Nephron (organoid): ENCODE measurements at regions not wholly inside any gene's neighbourhood (a gene's known extent, or its start where the extent isn't known, plus 50 kb on each side); places are given as distances from the start of the nearest gene placed in this dataset.

Experiments
- H3K27ac Mint-ChIP-seq, 3 experiments: 2 replicates each; pipeline ENCODE4 v1.8.0; 2020; ENCODE audit warnings: mixed read lengths in 3 of 3, mild to moderate bottlenecking in 2 of 3, moderate library complexity in 1 of 3
- H3K27me3 Mint-ChIP-seq: 2 replicates; pipeline ENCODE4 v1.8.0; 2021; ENCODE audit warnings: low read depth, mild to moderate bottlenecking, moderate library complexity, mixed read lengths
- H3K36me3 Mint-ChIP-seq: 2 replicates; pipeline ENCODE4 v1.8.0; 2020; ENCODE audit warnings: low read depth, mixed read lengths
- H3K4me1 Mint-ChIP-seq: 2 replicates; pipeline ENCODE4 v1.8.0; 2020; ENCODE audit warnings: mixed read lengths
- H3K4me3 Mint-ChIP-seq, 3 experiments: 2 replicates each; pipeline ENCODE4 v1.8.0; 2020; ENCODE audit warnings: mild to moderate bottlenecking in 3 of 3, mixed read lengths in 3 of 3, moderate library complexity in 2 of 3
- H3K9me3 Mint-ChIP-seq: 2 replicates; pipeline ENCODE4 v1.8.0; 2020; ENCODE audit warnings: mixed read lengths
- TF ChIP-seq, protein P1 (sequence below), 3 experiments: fragments of 200-600 bp; sonication (generic); IDR thresholded peaks; one replicate each; pipeline ENCODE4 v1.5.0; 2021; ENCODE audit warnings: antibody characterized with exemption in 3 of 3; ENCODE audit not compliant: unreplicated experiment in 3 of 3

DNA sequence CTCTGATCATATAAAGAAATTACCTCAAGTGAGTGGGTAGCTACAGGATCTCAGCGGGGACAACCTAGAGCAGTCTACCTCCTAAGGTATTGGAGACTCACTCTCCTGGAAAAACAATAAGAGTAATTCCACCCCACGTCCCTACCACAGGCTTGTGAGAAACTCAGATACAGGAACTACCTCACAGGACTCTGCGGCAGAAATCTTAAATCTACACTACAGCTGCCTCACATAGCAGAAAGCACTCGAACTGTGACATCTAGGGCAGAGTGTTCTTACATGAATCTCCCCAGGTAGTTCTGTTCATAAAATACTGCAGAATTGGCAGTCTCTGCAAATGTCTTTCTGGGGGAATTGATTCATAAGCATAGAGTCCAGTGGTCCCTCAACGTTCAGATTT, 382.9 kb upstream of the IL12A start:
- no peak overlapping the region for H3K4me3 Mint-ChIP-seq
- H3K4me1 Mint-ChIP-seq = no peaks in the 10 kb centered on the region
- peaks cover 8% of the 10 kb centered on the region for H3K9me3 Mint-ChIP-seq
- no peak overlapping the region for H3K27ac Mint-ChIP-seq
- H3K36me3 Mint-ChIP-seq = peaks cover 3% of the 10 kb centered on the region
- H3K27me3 Mint-ChIP-seq = peaks cover 14% of the 10 kb centered on the region
- TF ChIP-seq, protein P1, sequence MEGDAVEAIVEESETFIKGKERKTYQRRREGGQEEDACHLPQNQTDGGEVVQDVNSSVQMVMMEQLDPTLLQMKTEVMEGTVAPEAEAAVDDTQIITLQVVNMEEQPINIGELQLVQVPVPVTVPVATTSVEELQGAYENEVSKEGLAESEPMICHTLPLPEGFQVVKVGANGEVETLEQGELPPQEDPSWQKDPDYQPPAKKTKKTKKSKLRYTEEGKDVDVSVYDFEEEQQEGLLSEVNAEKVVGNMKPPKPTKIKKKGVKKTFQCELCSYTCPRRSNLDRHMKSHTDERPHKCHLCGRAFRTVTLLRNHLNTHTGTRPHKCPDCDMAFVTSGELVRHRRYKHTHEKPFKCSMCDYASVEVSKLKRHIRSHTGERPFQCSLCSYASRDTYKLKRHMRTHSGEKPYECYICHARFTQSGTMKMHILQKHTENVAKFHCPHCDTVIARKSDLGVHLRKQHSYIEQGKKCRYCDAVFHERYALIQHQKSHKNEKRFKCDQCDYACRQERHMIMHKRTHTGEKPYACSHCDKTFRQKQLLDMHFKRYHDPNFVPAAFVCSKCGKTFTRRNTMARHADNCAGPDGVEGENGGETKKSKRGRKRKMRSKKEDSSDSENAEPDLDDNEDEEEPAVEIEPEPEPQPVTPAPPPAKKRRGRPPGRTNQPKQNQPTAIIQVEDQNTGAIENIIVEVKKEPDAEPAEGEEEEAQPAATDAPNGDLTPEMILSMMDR (IDR thresholded peaks at IDR 0.05; ENCODE audit: unreplicated experiment in 3 of 3) = no peak

DNA sequence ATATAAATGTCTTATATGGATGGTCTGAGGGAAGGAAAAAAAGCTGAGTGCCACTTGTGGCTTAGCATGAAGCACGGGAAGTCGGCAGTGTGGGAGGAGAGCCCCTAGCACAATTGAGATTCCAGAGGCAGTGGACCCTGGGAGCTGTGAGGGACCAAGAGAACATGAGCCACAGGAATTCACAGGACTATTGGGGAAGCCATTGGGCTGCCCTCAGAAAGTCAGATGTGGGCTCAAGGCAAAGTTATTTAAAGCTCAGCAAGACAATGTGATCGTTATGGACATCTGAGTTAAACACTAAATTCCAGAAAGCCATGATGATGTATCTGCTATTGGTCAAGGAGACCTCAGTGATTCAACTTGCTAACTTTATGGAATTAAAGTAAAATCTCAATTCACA, 380.8 kb upstream of the IL12A start:
- no peak overlapping the region for H3K4me3 Mint-ChIP-seq
- TF ChIP-seq, protein P1 (IDR thresholded peaks at IDR 0.05; ENCODE audit: unreplicated experiment in 3 of 3) = no peak
- no peaks in the 10 kb centered on the region for H3K9me3 Mint-ChIP-seq
- H3K27ac Mint-ChIP-seq = no peak overlapping the region
- no peaks in the 10 kb centered on the region for H3K4me1 Mint-ChIP-seq
- H3K36me3 Mint-ChIP-seq = no peaks in the 10 kb centered on the region
- peaks cover 11% of the 10 kb centered on the region for H3K27me3 Mint-ChIP-seq

- H3K27ac Mint-ChIP-seq = no peak overlapping the region
Observed at GRCh38 chr3:159608311-159608710, 380.3 kb upstream of the IL12A start.

DNA sequence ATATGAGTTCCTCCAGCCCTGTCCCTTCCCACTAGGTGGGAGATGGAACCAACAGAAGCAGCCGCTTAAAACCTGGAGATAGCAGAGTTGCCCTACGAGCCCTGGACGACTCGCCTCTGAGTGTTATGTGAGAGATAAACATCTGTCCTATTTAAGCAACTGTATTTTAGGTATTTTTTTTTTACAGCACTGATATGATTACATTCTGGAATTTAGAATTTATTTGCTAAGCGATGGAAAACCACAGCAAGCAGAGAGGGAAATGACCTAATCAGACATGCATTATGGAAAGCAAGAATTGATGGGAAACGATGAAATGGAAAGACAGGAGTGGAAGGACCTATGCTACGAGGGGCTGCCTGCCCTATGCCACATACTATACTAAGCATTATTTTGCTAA, 379.0 kb upstream of the IL12A start:
- TF ChIP-seq, protein P1 (IDR thresholded peaks at IDR 0.05; ENCODE audit: unreplicated experiment in 3 of 3) = no peak
- H3K4me3 Mint-ChIP-seq = no peak overlapping the region
- H3K36me3 Mint-ChIP-seq = no peaks in the 10 kb centered on the region
- no peaks in the 10 kb centered on the region for H3K9me3 Mint-ChIP-seq
- no peaks in the 10 kb centered on the region for H3K4me1 Mint-ChIP-seq
- H3K27ac Mint-ChIP-seq = no peak overlapping the region
- H3K27me3 Mint-ChIP-seq = peaks cover 11% of the 10 kb centered on the region

More at GRCh38 chr3:159608311-159608710, 380.3 kb upstream of the IL12A start:
- Mint-ChIP-seq H3K4me1 (no peaks in the 10 kb centered on the region), H3K4me3 (no peak overlapping the region), H3K36me3 (no peaks in the 10 kb centered on the region), H3K27me3 (peaks cover 11% of the 10 kb centered on the region), H3K9me3 (no peaks in the 10 kb centered on the region)
- TF ChIP-seq, protein P1 (IDR thresholded peaks at IDR 0.05; ENCODE audit: unreplicated experiment in 3 of 3) = no peak

- no peaks in the 10 kb centered on the region for H3K36me3 Mint-ChIP-seq
- H3K4me3 Mint-ChIP-seq = no peak overlapping the region
- H3K27ac Mint-ChIP-seq = no peak overlapping the region
- H3K9me3 Mint-ChIP-seq = no peaks in the 10 kb centered on the region
- TF ChIP-seq, protein P1 (IDR thresholded peaks at IDR 0.05; ENCODE audit: unreplicated experiment in 3 of 3) = peak; percentile 41 to 60 (median 48)
- H3K4me1 Mint-ChIP-seq = peaks cover 10% of the 10 kb centered on the region
- peaks cover 5% of the 10 kb centered on the region for H3K27me3 Mint-ChIP-seq
Observed at GRCh38 chr3:159616234-159616825, 372.3 kb upstream of the IL12A start.

GRCh38 chr3:159619341-159619885, 369.2 kb upstream of the IL12A start:
- Mint-ChIP-seq H3K4me3 (no peak overlapping the region), H3K27me3 (peaks cover 9% of the 10 kb centered on the region), H3K4me1 (peaks cover 10% of the 10 kb centered on the region), H3K9me3 (no peaks in the 10 kb centered on the region), H3K27ac (peak overlapping the region; percentile 13 to 62 (median 42)), H3K36me3 (no peaks in the 10 kb centered on the region)
- TF ChIP-seq, protein P1 (IDR thresholded peaks at IDR 0.05; ENCODE audit: unreplicated experiment in 3 of 3) = no peak
